HepG2 (cell line): ENCODE measurements at regions not wholly inside any gene's neighbourhood (a gene's known extent, or its start where the extent isn't known, plus 50 kb on each side); places are given as distances from the start of the nearest gene placed in this dataset.

Experiments
- ATAC-seq: fragments of 200-7000 bp; cut with Tn5 transposase; 3 replicates; pipeline ENCODE4 v1.9.1; 2020; ENCODE audit warnings: mild to moderate bottlenecking, moderate library complexity
- BruUV-seq: library from RNA; stranded (reverse); fragments of 400-500 nt; replicated peaks from 2 replicates; lab custom pipeline; 2021; lab: Mats Ljungman, UMichigan
- CTCF ChIA-PET: fragments of 300-600 bp; formaldehyde crosslinking; extraction: SDS; loops from one replicate; lab custom pipeline; 2021; ENCODE audit warnings: low total read pairs, inconsistent platforms, low intra/inter-chr PET ratio; lab: Yijun Ruan, JAX
- POLR2A ChIA-PET: fragments of 350-600 bp; sonication (Branson Sonifier 250); formaldehyde crosslinking; loops from one replicate; lab custom pipeline; 2020; ENCODE audit warnings: antibody characterized with exemption, inconsistent platforms; lab: Yijun Ruan, JAX
- DNase-seq: peaks from one replicate; pipeline ENCODE4 v3.0.0-alpha.2; 2015; ENCODE audit warnings: low spot score
- FAIRE-seq: peaks from 3 replicates; lab custom pipeline; 2011; peaks lifted over from hg19 to GRCh38; lab: Jason Lieb, UNC
- H2AFZ ChIP-seq: one replicate; pipeline ENCODE4 v1.6.1; 2011; ENCODE audit warnings: low read length, inconsistent platforms
- H3K27ac ChIP-seq: fragments of 300-600 bp; 3 replicates; pipeline ENCODE4 v1.8.0; 2011; ENCODE audit warnings: mixed run types, mild to moderate bottlenecking, mixed read lengths, low read length, inconsistent platforms; ENCODE audit not compliant: insufficient read depth; ENCODE audit errors: extremely low read length
- H3K27me3 ChIP-seq, 2 experiments: fragments of 200-600 bp in 1 of 2; 2 replicates in 1 of 2; 3 replicates in 1 of 2; pipeline versions ENCODE4 v1.6.0 to v1.8.0; 2011; ENCODE audit warnings: low read length in 2 of 2, mild to moderate bottlenecking in 2 of 2, moderate library complexity in 2 of 2, inconsistent platforms in 1 of 2; ENCODE audit not compliant: insufficient read depth in 2 of 2, control insufficient read depth in 1 of 2
- H3K36me3 ChIP-seq, 2 experiments: fragments of 200-600 bp in 1 of 2; replicated peaks in 1 of 2; 2 replicates in 1 of 2; 3 replicates in 1 of 2; pipeline versions ENCODE4 v1.5.1 to v1.8.0; 2011; ENCODE audit warnings: low read length in 2 of 2, inconsistent platforms in 1 of 2; ENCODE audit not compliant: insufficient read depth in 2 of 2, control insufficient read depth in 1 of 2
- H3K4me1 ChIP-seq: 2 replicates; pipeline ENCODE4 v1.5.1; 2012; ENCODE audit warnings: low read length, inconsistent platforms; ENCODE audit not compliant: insufficient read depth
- H3K4me2 ChIP-seq: 2 replicates; pipeline ENCODE4 v1.6.0; 2011; ENCODE audit warnings: low read depth, low read length, inconsistent platforms
- H3K4me3 ChIP-seq, 3 experiments: fragments of 200-600 bp in 1 of 3; sonication (generic), shearing (Covaris generic) in 1 of 3; replicated peaks in 1 of 3; 2 replicates each; pipeline ENCODE4 v1.5.1; 2011 to 2016; ENCODE audit warnings: low read length in 3 of 3, inconsistent platforms in 2 of 3, low read depth in 2 of 3, mild to moderate bottlenecking in 2 of 3, control low read depth in 1 of 3, mixed read lengths in 1 of 3; ENCODE audit not compliant: insufficient read depth in 1 of 3
- H3K79me2 ChIP-seq: one replicate; pipeline ENCODE4 v1.6.1; 2011; ENCODE audit warnings: low read length, inconsistent platforms; ENCODE audit not compliant: insufficient read depth
- H3K9ac ChIP-seq: 2 replicates; pipeline ENCODE4 v1.6.0; 2011; ENCODE audit warnings: mild to moderate bottlenecking, low read depth, low read length, inconsistent platforms; ENCODE audit not compliant: insufficient read depth
- H3K9me3 ChIP-seq: 2 replicates; pipeline ENCODE4 v1.5.1; 2012; ENCODE audit warnings: mild to moderate bottlenecking, low read length
- H4K20me1 ChIP-seq: 2 replicates; pipeline ENCODE4 v1.6.0; 2011; ENCODE audit warnings: inconsistent platforms, mild to moderate bottlenecking, low read length, moderate library complexity; ENCODE audit not compliant: insufficient read depth
- CEBPG ChIP-seq: IDR thresholded peaks from 2 replicates; pipeline ENCODE4 v1.6.1; 2016
- MTA3 ChIP-seq: sonication (generic); formaldehyde crosslinking; IDR thresholded peaks from 2 replicates; pipeline ENCODE4 v1.4.0; 2020; ENCODE audit warnings: missing genetic modification reagents
- NCOR1 ChIP-seq: fragments of 200-600 bp; sonication (generic); IDR thresholded peaks from 2 replicates; pipeline ENCODE4 v1.7.0; 2017; ENCODE audit warnings: antibody characterized with exemption, low read length, borderline replicate concordance
- NFIC ChIP-seq: IDR thresholded peaks from 2 replicates; pipeline ENCODE4 v1.6.1; 2012; ENCODE audit warnings: mild to moderate bottlenecking, low read length, inconsistent platforms
- PAWR ChIP-seq: sonication (generic); formaldehyde crosslinking; IDR thresholded peaks from 2 replicates; pipeline ENCODE4 v1.4.0; 2020; ENCODE audit warnings: missing genetic modification reagents, mild to moderate bottlenecking, borderline replicate concordance
- RCOR2 ChIP-seq: IDR thresholded peaks from 2 replicates; pipeline ENCODE4 v1.6.1; 2016; ENCODE audit warnings: missing biosample characterization, missing genetic modification reagents
- RXRA ChIP-seq: sonication (generic); formaldehyde crosslinking; IDR thresholded peaks from 2 replicates; pipeline ENCODE4 v1.5.1; 2020; ENCODE audit warnings: missing genetic modification reagents
- ZNF720 ChIP-seq: sonication (generic); formaldehyde crosslinking; IDR thresholded peaks from 2 replicates; pipeline ENCODE4 v1.4.0; 2020; ENCODE audit warnings: missing genetic modification reagents
- WGBS: methylation state at CpG from one replicate; pipeline ENCODE4 v1.1.6; 2017; ENCODE audit warnings: low lambda C conversion rate; 5-methylcytosine and 5-hydroxymethylcytosine counted together
- in situ Hi-C: cut with HindIII; loops from 2 replicates; pipeline ENCODE4 v1.10.0; 2017; ENCODE audit warnings: low pct_unique_long_range_greater_than_20kb; ENCODE audit not compliant: extremely low pct_ligation_motif_present
- intact Hi-C: fragments of 100-400 bp; cut with micrococcal nuclease; formaldehyde crosslinking; loops from one replicate; pipeline ENCODE4 v1.10.0; 2022; ENCODE audit not compliant: unreplicated experiment
- TF ChIP-seq, protein P1 (sequence below): sonication (generic); formaldehyde crosslinking; IDR thresholded peaks from 2 replicates; pipeline ENCODE4 v1.4.0; 2020; ENCODE audit warnings: missing genetic modification reagents
- TF ChIP-seq, protein P2 (sequence below): sonication (generic); formaldehyde crosslinking; IDR thresholded peaks from 2 replicates; pipeline ENCODE4 v1.8.1; 2023; ENCODE audit warnings: mild to moderate bottlenecking, moderate library complexity, missing genetic modification reagents

DNA sequence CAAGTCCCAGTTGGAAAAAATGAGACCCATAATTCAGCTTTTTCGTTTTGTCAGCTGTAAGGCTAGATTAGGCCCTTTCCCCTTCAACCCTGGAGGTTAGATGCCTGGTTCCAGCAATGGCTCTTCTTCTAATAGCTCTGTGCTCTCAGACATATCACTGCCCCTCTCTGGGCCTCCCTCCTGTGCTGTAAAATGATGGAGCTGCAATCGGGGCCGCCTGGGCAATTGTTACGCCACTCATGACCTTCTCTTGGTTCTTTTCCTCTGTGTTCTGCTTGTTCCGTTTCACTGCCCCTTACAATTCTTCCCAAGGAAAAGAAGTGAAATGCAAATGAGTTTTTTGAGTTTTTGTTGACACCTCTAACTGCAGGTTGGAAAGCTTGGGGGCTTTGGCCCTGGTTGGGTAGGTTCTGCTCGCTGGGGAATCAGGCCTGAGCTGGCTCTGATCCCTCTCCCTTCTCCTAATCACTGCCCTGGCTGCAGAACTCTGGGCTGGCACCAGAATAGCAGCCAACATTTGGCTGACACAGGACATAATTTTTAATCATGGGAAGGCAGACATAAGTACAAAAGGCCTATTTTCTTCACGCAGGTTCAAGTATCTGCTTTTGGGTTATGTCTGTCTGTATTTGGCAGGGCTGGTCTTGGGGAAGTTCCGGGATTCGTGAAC lies 110.9 kb downstream of the FOXD1 start:
- FAIRE-seq (no peak), DNase-seq (no peak), ATAC-seq (no peak)
- H3K4me3 ChIP-seq = no peak overlapping the region
- H3K4me1 ChIP-seq = peaks cover 13% of the 10 kb centered on the region
- CTCF ChIA-PET = no interaction called here
- H3K27me3 ChIP-seq = peaks cover 1 to 35% of the 10 kb centered on the region in 2 experiments; a peak in 4 of 5 replicates
- no peaks in the 10 kb centered on the region for H3K36me3 ChIP-seq
- no TSS peak for BruUV-seq
- no peaks in the 10 kb centered on the region for H4K20me1 ChIP-seq
- TF ChIP-seq RXRA = no peak
- TF ChIP-seq, protein P1, sequence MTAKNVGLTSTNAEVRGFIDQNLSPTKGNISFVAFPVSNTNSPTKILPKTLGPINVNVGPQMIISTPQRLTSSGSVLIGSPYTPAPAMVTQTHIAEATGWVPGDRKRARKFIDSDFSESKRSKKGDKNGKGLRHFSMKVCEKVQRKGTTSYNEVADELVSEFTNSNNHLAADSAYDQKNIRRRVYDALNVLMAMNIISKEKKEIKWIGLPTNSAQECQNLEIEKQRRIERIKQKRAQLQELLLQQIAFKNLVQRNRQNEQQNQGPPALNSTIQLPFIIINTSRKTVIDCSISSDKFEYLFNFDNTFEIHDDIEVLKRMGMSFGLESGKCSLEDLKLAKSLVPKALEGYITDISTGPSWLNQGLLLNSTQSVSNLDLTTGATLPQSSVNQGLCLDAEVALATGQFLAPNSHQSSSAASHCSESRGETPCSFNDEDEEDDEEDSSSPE (CRISPR knock-in tag) = no peak
- no peak for TF ChIP-seq ZNF720 (CRISPR knock-in tag)
- no peak for TF ChIP-seq RCOR2 (CRISPR knock-in tag)
- TF ChIP-seq, protein P2, sequence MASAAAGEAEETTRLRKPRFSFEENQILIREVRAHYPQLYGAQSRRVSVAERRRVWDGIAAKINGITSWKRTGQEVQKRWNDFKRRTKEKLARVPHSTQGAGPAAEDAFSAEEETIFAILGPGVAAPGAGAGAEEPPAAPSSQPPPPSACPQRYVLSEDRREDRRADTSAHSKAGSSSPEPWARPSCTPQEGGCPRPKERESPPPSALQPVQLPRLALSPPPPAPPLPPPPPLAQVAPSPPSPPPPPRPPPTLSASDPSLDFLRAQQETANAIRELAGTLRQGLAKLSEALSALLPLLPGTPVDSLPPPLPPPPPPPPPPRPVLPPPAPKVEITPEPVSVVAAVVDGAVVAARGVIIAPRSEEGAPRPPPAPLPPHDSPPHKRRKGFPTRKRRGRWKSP (CRISPR knock-in tag) = no peak
- no peak for TF ChIP-seq CEBPG (CRISPR knock-in tag)
- TF ChIP-seq MTA3 = no peak
- TF ChIP-seq NFIC = no peak
- TF ChIP-seq NCOR1 = no peak
- TF ChIP-seq PAWR = no peak
- TF ChIP-seq, all 625 proteins: peak for 0
- Histone ChIP-seq H2AFZ (no peak overlapping the region), H3K9ac (no peak overlapping the region), H3K4me2 (no peak overlapping the region), H3K9me3 (no peaks in the 10 kb centered on the region), H3K79me2 (no peaks in the 10 kb centered on the region), H3K27ac (no peak overlapping the region)
- POLR2A ChIA-PET = no interaction called here
- 20% methylated on average over 9 of the region's 9 CpGs for WGBS
- intact Hi-C loops (no loop called here), in situ Hi-C loops (no loop called here)
